NCI-H146 (cell line): ENCODE measurements at regions not wholly inside any gene's neighbourhood (a gene's known extent, or its start where the extent isn't known, plus 50 kb on each side); places are given as distances from the start of the nearest gene placed in this dataset.
"Not testable (repeated sequence)": the region's sequence is repeated elsewhere in the genome, so short reads cannot be mapped to it uniquely, and the experiment has no call there.

Source experiments
- DNase-seq: peaks from one replicate; lab custom pipeline; 2025; lab: John Stamatoyannopoulos, UW

- DNase-seq = not testable (repeated sequence)
Observed at GRCh38 chr16:29258946-29259634, 147.4 kb downstream of the NPIPB11 start.

- DNase-seq = peak; percentile 6
Observed at GRCh38 chr16:29257419-29258336, 148.8 kb downstream of the NPIPB11 start.

GRCh38 chr16:29256501-29256981, 150.0 kb downstream of the NPIPB11 start:
- no peak for DNase-seq

GRCh38 chr16:29255957-29256356, 150.6 kb downstream of the NPIPB11 start:
- not testable (repeated sequence) for DNase-seq

GRCh38 chr16:29255496-29255796, 151.1 kb downstream of the NPIPB11 start:
- DNase-seq = not testable (repeated sequence)

- no peak for DNase-seq
Observed at GRCh38 chr16:29254676-29255495, 151.6 kb downstream of the NPIPB11 start.

- DNase-seq = not testable (repeated sequence)
Observed at GRCh38 chr16:29253716-29254590, 152.6 kb downstream of the NPIPB11 start.

GRCh38 chr16:29253066-29253590, 153.4 kb downstream of the NPIPB11 start:
- DNase-seq = not testable (repeated sequence)

GRCh38 chr16:29252311-29252710, 154.2 kb downstream of the NPIPB11 start:
- not testable (repeated sequence) for DNase-seq

- DNase-seq = not testable (repeated sequence)
Observed at GRCh38 chr16:29251571-29252011, 154.9 kb downstream of the NPIPB11 start.

GRCh38 chr16:29250923-29251434, 155.5 kb downstream of the NPIPB11 start:
- DNase-seq = not testable (repeated sequence)

GRCh38 chr16:29250469-29250868, 156.0 kb downstream of the NPIPB11 start:
- not testable (repeated sequence) for DNase-seq

GRCh38 chr16:29248940-29249318, 157.6 kb downstream of the NPIPB11 start:
- DNase-seq = not testable (repeated sequence)

- not testable (repeated sequence) for DNase-seq
Observed at GRCh38 chr16:29248306-29248939, 158.1 kb downstream of the NPIPB11 start.

- not testable (repeated sequence) for DNase-seq
Observed at GRCh38 chr16:29246091-29246490, 160.4 kb downstream of the NPIPB11 start.

GRCh38 chr16:29237971-29238370, 168.5 kb downstream of the NPIPB11 start:
- DNase-seq = no peak

- DNase-seq = not testable (repeated sequence)
Observed at GRCh38 chr16:29237495-29237894, 169.0 kb downstream of the NPIPB11 start.

- not testable (repeated sequence) for DNase-seq
Observed at GRCh38 chr16:29237023-29237422, 169.5 kb downstream of the NPIPB11 start.

- DNase-seq = not testable (repeated sequence)
Observed at GRCh38 chr16:29235836-29236370, 170.6 kb downstream of the NPIPB11 start.
